Prostate gland (tissue), 2 donors: ENCODE measurements at regions not wholly inside any gene's neighbourhood (a gene's known extent, or its start where the extent isn't known, plus 50 kb on each side); places are given as distances from the start of the nearest gene placed in this dataset.

ENCODE experiments used
- DNase-seq: peaks from one replicate; pipeline ENCODE4 v3.0.0-alpha.2; 2019; ENCODE audit warnings: low spot score
- H3K27ac ChIP-seq, 2 donors: fragments of 200-600 bp; sonication (generic); 2 replicates each; pipeline ENCODE4 v1.5.1; 2017 to 2019
- H3K27me3 ChIP-seq: fragments of 200-600 bp; sonication (generic); replicated peaks from 2 replicates; pipeline ENCODE4 v1.5.1; 2019; ENCODE audit not compliant: insufficient read depth
- H3K36me3 ChIP-seq, 2 donors: fragments of 200-600 bp; sonication (generic); 1 replicate in 1 of 2; 2 replicates in 1 of 2; pipeline versions ENCODE4 v1.5.1 to v1.8.1; 2017 to 2019
- H3K4me1 ChIP-seq: fragments of 200-600 bp; sonication (generic); replicated peaks from 2 replicates; pipeline ENCODE4 v1.5.1; 2019
- H3K4me3 ChIP-seq, 2 donors: fragments of 200-600 bp; sonication (generic); 2 replicates each; pipeline ENCODE4 v1.5.1; 2017 to 2019
- H3K9me3 ChIP-seq: fragments of 200-600 bp; sonication (generic); 2 replicates; pipeline ENCODE4 v1.5.1; 2017
- CTCF ChIP-seq, 4 experiments: fragments of 200-600 bp in 2 of 4; fragments of 450-650 bp in 2 of 4; sonication (generic) in 2 of 4; IDR thresholded peaks; 1 replicate in 3 of 4; 2 replicates in 1 of 4; pipeline ENCODE4 v1.5.1; 2016 to 2019; ENCODE audit warnings: antibody characterized with exemption in 4 of 4, mild to moderate bottlenecking in 2 of 4, moderate library complexity in 2 of 4
- POLR2A ChIP-seq: fragments of 450-650 bp; IDR thresholded peaks from one replicate; pipeline ENCODE4 v1.6.1; 2016; ENCODE audit warnings: antibody characterized with exemption, mild to moderate bottlenecking
- POLR2AphosphoS5 ChIP-seq: sonication (generic); formaldehyde crosslinking; IDR thresholded peaks from one replicate; pipeline ENCODE4 v1.6.1; 2017; ENCODE audit warnings: antibody characterized with exemption
- WGBS: methylation state at CpG from one replicate; pipeline ENCODE4 v1.1.5; 2018; 5-methylcytosine and 5-hydroxymethylcytosine counted together
- intact Hi-C: fragments of 100-400 bp; cut with DNase I; formaldehyde crosslinking; loops from one replicate; pipeline ENCODE4 v1.14.2; 2022

- TF ChIP-seq POLR2A (no peak), POLR2AphosphoS5 (no peak), CTCF (IDR thresholded peaks at IDR 0.05) (no peak)
- no peak overlapping the region for H3K27ac ChIP-seq
- H3K9me3 ChIP-seq = no peaks in the 10 kb centered on the region
- intact Hi-C loops = no loop called here
- H3K4me3 ChIP-seq = no peak overlapping the region
- WGBS = 89% methylated on average over 10 of the region's 10 CpGs
- DNase-seq = no peak
- H3K4me1 ChIP-seq = no peaks in the 10 kb centered on the region
- H3K27me3 ChIP-seq = no peaks in the 10 kb centered on the region
- no peaks in the 10 kb centered on the region for H3K36me3 ChIP-seq
Measured at GRCh38 chr11:70869054-70869453, 383.3 kb downstream of the SHANK2 start.

- intact Hi-C loops = no loop called here
- no peak overlapping the region for H3K4me3 ChIP-seq
- H3K27me3 ChIP-seq = no peaks in the 10 kb centered on the region
- TF ChIP-seq CTCF (IDR thresholded peaks at IDR 0.05) (no peak), POLR2A (no peak), POLR2AphosphoS5 (no peak)
- DNase-seq = no peak
- no peaks in the 10 kb centered on the region for H3K36me3 ChIP-seq
- H3K4me1 ChIP-seq = no peaks in the 10 kb centered on the region
- H3K9me3 ChIP-seq = no peaks in the 10 kb centered on the region
- no peak overlapping the region for H3K27ac ChIP-seq
- WGBS = 65% methylated on average over 12 of the region's 12 CpGs
Measured at GRCh38 chr11:70871881-70872280, 380.5 kb downstream of the SHANK2 start.

- DNase-seq = no peak
- Histone ChIP-seq H3K27ac (no peak overlapping the region), H3K4me1 (no peaks in the 10 kb centered on the region), H3K27me3 (no peaks in the 10 kb centered on the region), H3K4me3 (no peak overlapping the region), H3K9me3 (no peaks in the 10 kb centered on the region), H3K36me3 (no peaks in the 10 kb centered on the region)
- TF ChIP-seq POLR2AphosphoS5 (no peak), POLR2A (no peak), CTCF (IDR thresholded peaks at IDR 0.05) (no peak)
- intact Hi-C loops = no loop called here
- WGBS = 86% methylated on average over 11 of the region's 11 CpGs
Measured at GRCh38 chr11:70872299-70872698, 380.1 kb downstream of the SHANK2 start.

- no peak for DNase-seq
- no peaks in the 10 kb centered on the region for H3K4me1 ChIP-seq
- TF ChIP-seq CTCF (IDR thresholded peaks at IDR 0.05) = no peak
- no peak for TF ChIP-seq POLR2A
- no peak for TF ChIP-seq POLR2AphosphoS5
- no peaks in the 10 kb centered on the region for H3K36me3 ChIP-seq
- no peak overlapping the region for H3K27ac ChIP-seq
- intact Hi-C loops = no loop called here
- H3K9me3 ChIP-seq = no peaks in the 10 kb centered on the region
- no peak overlapping the region for H3K4me3 ChIP-seq
- H3K27me3 ChIP-seq = no peaks in the 10 kb centered on the region
- WGBS = 59% methylated on average over 14 of the region's 14 CpGs
Measured at GRCh38 chr11:70872955-70873735, 379.2 kb downstream of the SHANK2 start.

GRCh38 chr11:70873736-70874412 lies 378.5 kb downstream of the SHANK2 start:
- 67% methylated on average over 6 of the region's 6 CpGs for WGBS
- intact Hi-C loops = no loop called here

More at GRCh38 chr11:70873736-70874412, 378.5 kb downstream of the SHANK2 start:
- Histone ChIP-seq H3K27ac (no peak overlapping the region), H3K4me1 (no peaks in the 10 kb centered on the region), H3K36me3 (no peaks in the 10 kb centered on the region), H3K9me3 (no peaks in the 10 kb centered on the region), H3K27me3 (no peaks in the 10 kb centered on the region), H3K4me3 (no peak overlapping the region)
- no peak for DNase-seq
- TF ChIP-seq POLR2AphosphoS5 = no peak
- no peak for TF ChIP-seq CTCF (IDR thresholded peaks at IDR 0.05)
- no peak for TF ChIP-seq POLR2A
